Activated CD4-positive, alpha-beta T cell treated with anti-CD3 and anti-CD28 coated beads, Interleukin-2, amount 10 ng/mL, durations not matched to agents 24 days and 14 days (primary cell): ENCODE measurements at regions not wholly inside any gene's neighbourhood (a gene's known extent, or its start where the extent isn't known, plus 50 kb on each side); places are given as distances from the start of the nearest gene placed in this dataset.

Experiments
- DNase-seq: peaks from one replicate; pipeline ENCODE4 v3.0.0; 2022
- H3K27ac Mint-ChIP-seq: one replicate; pipeline ENCODE4 v1.8.0; 2022; ENCODE audit warnings: mild to moderate bottlenecking, mixed read lengths
- H3K27me3 Mint-ChIP-seq: one replicate; pipeline ENCODE4 v1.8.0; 2022; ENCODE audit warnings: mixed read lengths
- H3K36me3 Mint-ChIP-seq: one replicate; pipeline ENCODE4 v1.8.0; 2022; ENCODE audit warnings: low read depth, mild to moderate bottlenecking, mixed read lengths
- H3K4me1 Mint-ChIP-seq: one replicate; pipeline ENCODE4 v1.8.0; 2021; ENCODE audit warnings: mixed read lengths
- H3K4me3 Mint-ChIP-seq: one replicate; pipeline ENCODE4 v1.8.0; 2022; ENCODE audit warnings: mild to moderate bottlenecking, moderate library complexity, mixed read lengths
- H3K9me3 Mint-ChIP-seq: one replicate; pipeline ENCODE4 v1.8.0; 2021; ENCODE audit warnings: mixed read lengths
- intact Hi-C: fragments of 100-400 bp; cut with micrococcal nuclease; formaldehyde crosslinking; loops from one replicate; pipeline ENCODE4 v1.15.1; 2023

DNA sequence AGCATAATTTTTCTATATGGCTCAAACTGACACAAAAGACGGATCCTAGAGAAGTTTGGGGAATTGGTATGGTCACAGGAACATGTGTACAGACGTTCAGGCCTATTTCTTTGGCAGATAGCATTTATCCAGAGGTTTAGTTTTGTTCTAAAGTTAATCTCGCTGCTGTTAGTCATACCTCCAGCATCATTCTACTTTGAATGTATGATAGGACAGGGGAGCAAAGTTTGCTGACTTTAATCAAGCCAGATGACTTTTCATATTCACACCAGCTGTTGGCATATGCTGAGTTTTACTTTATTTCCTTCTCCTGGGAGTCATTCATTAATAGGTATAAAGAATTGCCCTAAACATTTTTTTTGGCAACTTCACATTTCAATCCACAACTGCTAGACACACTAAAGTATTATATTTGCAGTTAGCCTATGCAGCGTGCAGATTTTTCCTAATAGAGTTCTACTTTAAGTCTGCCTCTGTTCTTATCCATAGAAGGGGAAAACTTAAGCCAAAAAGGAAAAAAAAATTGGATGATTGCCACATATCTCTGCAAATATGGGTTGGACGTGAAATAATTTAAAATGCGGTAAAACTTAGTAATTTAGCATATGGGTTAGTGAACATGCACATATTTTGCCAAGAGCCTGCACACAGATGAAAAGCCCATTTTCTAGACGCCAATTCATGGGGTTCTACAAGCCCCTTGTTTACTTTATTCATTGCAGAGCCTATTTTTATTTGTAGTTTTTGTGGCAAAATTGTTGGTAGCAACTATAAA, 213.1 kb downstream of the C7orf25 start:
- H3K4me3 Mint-ChIP-seq: no peak overlapping the region
- DNase-seq: no peak
- H3K27ac Mint-ChIP-seq: no peak overlapping the region
- no peaks in the 10 kb centered on the region for H3K9me3 Mint-ChIP-seq
- H3K27me3 Mint-ChIP-seq: no peaks in the 10 kb centered on the region
- H3K36me3 Mint-ChIP-seq: no peaks in the 10 kb centered on the region
- intact Hi-C loops: no loop called here
- no peaks in the 10 kb centered on the region for H3K4me1 Mint-ChIP-seq

DNA sequence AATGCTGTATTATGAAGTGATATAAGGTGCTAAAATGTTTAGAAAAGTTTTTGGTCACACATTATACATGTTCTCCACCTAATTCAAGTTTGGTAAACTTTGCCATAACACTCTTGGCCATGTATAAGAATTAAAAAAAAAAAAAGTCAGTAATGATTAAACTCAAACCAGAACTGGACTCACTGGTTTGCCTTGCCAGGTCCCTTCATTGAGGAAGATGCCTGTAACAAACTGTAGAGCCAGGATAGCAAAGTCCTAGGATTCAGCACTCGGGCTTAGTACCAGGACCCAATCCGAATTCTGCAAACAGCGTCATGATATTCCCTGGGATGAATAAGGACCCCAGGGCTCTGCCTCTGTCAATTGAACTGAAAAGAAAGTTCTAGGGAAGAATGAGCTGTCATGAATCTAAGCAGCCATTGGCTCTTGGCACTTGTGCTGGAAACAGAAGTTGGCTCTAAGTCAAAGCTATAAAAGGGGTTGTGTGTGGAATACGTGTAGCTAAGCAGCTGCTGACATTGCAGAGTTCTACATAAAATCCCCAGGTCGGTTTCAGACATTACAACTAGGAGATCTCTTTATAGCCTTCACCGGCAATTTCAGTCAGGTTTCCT, 216.9 kb downstream of the C7orf25 start:
- DNase-seq: no peak
- Mint-ChIP-seq H3K4me1 (no peaks in the 10 kb centered on the region), H3K9me3 (no peaks in the 10 kb centered on the region), H3K36me3 (no peaks in the 10 kb centered on the region), H3K4me3 (no peak overlapping the region), H3K27ac (no peak overlapping the region), H3K27me3 (no peaks in the 10 kb centered on the region)
- intact Hi-C loops: no loop called here

- no peaks in the 10 kb centered on the region for H3K9me3 Mint-ChIP-seq
- no peaks in the 10 kb centered on the region for H3K4me1 Mint-ChIP-seq
- no peaks in the 10 kb centered on the region for H3K27me3 Mint-ChIP-seq
- no peak overlapping the region for H3K4me3 Mint-ChIP-seq
- DNase-seq: no peak
- intact Hi-C loops: no loop called here
- no peak overlapping the region for H3K27ac Mint-ChIP-seq
- no peaks in the 10 kb centered on the region for H3K36me3 Mint-ChIP-seq
These were observed 218.1 kb downstream of the C7orf25 start for GRCh38 chr7:42693722-42694121.

GRCh38 chr7:42692621-42693020, 219.2 kb downstream of the C7orf25 start:
- no peak overlapping the region for H3K4me3 Mint-ChIP-seq
- no peaks in the 10 kb centered on the region for H3K27me3 Mint-ChIP-seq

DNA sequence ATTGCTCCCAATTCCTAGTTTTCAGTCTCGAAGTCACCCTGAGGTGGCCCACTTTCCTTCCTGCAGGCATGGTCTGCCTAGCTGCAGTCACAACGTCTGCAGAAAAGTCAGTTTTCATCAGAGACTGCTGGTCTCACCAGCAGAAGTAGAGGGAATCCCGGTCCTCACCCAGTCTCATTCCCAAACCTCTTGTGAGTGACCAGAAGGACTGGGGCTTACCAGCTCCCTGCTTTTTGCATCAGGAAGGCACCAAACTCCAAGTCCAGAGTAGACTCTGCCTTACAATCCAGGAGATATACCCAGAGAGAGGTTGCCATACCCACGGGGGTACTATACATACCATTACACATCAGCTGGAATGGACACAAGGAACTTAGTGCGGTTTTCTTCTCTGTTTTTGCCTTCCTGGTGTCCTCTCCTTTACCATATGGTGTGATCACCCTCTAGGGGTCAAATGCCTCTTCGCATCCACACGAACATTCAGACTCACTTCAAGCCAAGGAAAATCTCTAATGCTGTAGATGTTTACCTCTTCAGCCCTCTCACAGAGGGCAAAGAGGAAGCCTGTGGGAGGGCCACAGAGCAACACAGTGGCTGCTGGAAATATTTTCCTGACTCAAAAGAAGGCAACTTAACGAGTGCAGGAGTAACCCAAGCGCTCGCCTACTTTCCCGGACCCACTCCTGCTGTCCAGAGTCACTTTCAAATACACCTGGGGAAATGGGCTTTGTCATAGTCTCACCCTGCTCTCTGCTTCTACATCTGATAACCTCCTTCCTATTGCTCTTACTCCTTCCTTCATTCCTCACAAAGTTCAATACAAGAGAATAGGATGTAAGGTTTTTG, 220.9 kb downstream of the C7orf25 start:
- Mint-ChIP-seq H3K36me3 (no peaks in the 10 kb centered on the region), H3K4me1 (no peaks in the 10 kb centered on the region), H3K27me3 (no peaks in the 10 kb centered on the region), H3K27ac (no peak overlapping the region), H3K9me3 (no peaks in the 10 kb centered on the region), H3K4me3 (no peak overlapping the region)
- DNase-seq: no peak
- intact Hi-C loops: no loop called here

More at GRCh38 chr7:42692621-42693020, 219.2 kb downstream of the C7orf25 start:
- no peak for DNase-seq
- no peaks in the 10 kb centered on the region for H3K9me3 Mint-ChIP-seq
- no peaks in the 10 kb centered on the region for H3K4me1 Mint-ChIP-seq
- no peaks in the 10 kb centered on the region for H3K36me3 Mint-ChIP-seq
- intact Hi-C loops: no loop called here
- no peak overlapping the region for H3K27ac Mint-ChIP-seq

DNA sequence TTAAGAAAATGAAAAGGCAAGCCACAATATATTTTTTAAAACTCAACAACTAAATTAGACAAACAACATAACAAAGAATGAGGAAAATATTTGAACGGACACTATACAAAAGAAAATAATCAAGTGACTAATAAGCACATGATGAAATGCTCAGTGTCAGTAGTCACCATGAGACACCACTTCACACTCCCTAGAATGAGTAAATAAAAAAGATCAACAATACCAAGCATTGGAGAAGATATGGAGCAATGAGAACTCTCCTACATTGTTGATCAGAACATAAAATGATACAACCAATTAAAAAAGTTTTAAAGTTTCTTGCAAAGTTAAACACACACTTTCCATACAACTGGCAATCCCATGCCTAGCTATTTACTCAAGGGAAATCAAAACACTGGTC, 222.2 kb downstream of the C7orf25 start:
- no peak for DNase-seq
- Mint-ChIP-seq H3K27me3 (no peaks in the 10 kb centered on the region), H3K4me3 (no peak overlapping the region), H3K4me1 (no peaks in the 10 kb centered on the region), H3K9me3 (no peaks in the 10 kb centered on the region), H3K27ac (no peak overlapping the region), H3K36me3 (no peaks in the 10 kb centered on the region)
- intact Hi-C loops: no loop called here

GRCh38 chr7:42688056-42688371, 223.9 kb downstream of the C7orf25 start:
- intact Hi-C loops: no loop called here
- H3K9me3 Mint-ChIP-seq: no peaks in the 10 kb centered on the region
- H3K36me3 Mint-ChIP-seq: no peaks in the 10 kb centered on the region
- no peak overlapping the region for H3K4me3 Mint-ChIP-seq
- no peak for DNase-seq
- H3K27ac Mint-ChIP-seq: no peak overlapping the region
- H3K4me1 Mint-ChIP-seq: no peaks in the 10 kb centered on the region
- H3K27me3 Mint-ChIP-seq: no peaks in the 10 kb centered on the region

DNA sequence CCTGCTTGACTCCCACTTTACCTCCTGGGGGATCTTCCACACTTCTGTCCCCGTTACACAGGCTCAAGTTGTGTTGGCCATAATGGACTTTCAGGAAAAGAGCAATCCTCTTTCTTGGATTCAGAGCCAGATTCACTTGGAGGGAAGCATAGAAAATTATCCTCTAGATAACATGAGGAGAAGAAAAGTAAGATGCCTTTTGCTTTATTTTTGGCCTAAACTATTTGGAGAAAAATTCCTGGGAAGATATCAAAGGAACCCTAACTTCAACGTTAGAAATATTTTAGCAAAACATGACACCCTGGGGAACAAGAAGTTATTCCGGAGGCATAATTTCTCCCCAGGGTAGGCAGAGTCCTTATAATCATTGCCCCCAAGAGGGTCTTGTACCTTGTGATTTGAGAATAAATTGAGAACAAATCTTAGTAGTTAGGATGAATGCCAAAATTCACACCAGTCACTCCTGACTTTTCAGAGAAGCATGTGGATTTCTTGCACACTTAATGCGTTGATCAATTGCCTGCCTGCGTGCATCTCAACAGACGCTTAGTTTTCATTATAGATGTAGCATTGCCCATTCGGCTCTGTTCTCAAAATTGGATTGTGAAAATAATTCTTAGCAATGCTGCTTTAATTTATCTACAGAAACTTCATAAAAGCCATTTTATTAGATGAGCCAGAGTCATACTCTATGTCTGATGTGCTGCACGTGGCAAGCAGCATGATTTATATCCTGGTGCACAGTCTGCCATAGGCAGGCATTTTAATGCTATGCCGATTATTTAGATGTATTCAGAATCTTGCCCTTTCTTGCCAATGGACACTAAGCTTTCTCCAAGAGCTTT, 224.4 kb downstream of the C7orf25 start:
- Mint-ChIP-seq H3K9me3 (no peaks in the 10 kb centered on the region), H3K4me1 (no peaks in the 10 kb centered on the region), H3K27me3 (no peaks in the 10 kb centered on the region), H3K27ac (no peak overlapping the region), H3K4me3 (no peak overlapping the region), H3K36me3 (no peaks in the 10 kb centered on the region)
- intact Hi-C loops: no loop called here
- no peak for DNase-seq

DNA sequence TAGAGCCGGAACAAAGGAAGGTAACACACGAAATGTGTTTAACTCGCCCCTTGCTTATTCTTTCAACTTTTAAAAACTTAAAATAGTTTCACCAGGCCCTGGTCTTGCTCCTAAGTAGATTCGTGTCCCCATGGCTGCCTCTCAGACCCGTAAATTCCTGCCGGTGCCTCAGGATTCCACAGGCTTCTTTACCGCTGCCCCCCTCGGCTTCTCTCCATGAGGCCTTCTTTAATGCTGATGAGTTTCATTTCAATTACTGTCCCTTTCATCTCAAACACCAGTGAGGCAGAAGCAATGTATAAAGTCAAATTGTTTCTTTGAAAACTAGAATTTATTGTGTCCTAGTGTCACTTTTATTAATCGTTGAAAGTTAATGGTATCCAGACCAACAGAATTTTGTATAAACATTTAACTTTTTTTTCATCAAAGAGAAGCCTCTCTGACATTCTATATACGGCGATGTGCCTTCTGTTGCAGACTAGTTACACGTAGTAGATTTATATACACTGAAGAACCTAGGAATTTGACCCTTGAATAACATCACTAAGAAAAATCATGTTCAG, 225.2 kb downstream of the C7orf25 start:
- H3K9me3 Mint-ChIP-seq: no peaks in the 10 kb centered on the region
- no peak for DNase-seq
- no peaks in the 10 kb centered on the region for H3K36me3 Mint-ChIP-seq
- intact Hi-C loops: no loop called here
- no peaks in the 10 kb centered on the region for H3K27me3 Mint-ChIP-seq
- no peak overlapping the region for H3K4me3 Mint-ChIP-seq
- no peak overlapping the region for H3K27ac Mint-ChIP-seq
- no peaks in the 10 kb centered on the region for H3K4me1 Mint-ChIP-seq

DNA sequence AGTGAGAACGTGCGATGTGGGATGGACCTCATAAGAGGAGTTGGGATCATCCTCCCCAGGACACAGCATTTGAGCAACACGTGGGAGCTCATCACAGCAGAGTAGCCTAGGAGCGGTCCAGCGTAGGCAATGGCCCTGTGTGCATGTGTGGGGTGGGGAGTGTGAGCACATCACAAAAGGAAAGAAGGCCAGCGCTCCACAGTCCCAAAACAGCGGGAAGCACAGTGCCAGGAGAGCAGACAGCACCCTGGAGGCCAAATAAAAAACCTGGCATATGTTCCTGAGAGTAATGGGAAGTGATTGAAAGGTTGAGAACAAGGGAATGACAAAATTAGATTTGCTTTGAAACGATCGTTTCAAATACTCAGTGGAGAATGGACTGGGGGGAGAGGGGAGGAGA, 226.0 kb downstream of the C7orf25 start:
- H3K4me1 Mint-ChIP-seq: no peaks in the 10 kb centered on the region
- no peak for DNase-seq
- no peaks in the 10 kb centered on the region for H3K9me3 Mint-ChIP-seq
- H3K27me3 Mint-ChIP-seq: no peaks in the 10 kb centered on the region
- intact Hi-C loops: no loop called here
- H3K36me3 Mint-ChIP-seq: no peaks in the 10 kb centered on the region
- H3K27ac Mint-ChIP-seq: no peak overlapping the region
- H3K4me3 Mint-ChIP-seq: no peak overlapping the region

GRCh38 chr7:42677751-42678699, 233.8 kb downstream of the C7orf25 start:
- no peaks in the 10 kb centered on the region for H3K4me1 Mint-ChIP-seq
- H3K27ac Mint-ChIP-seq: no peak overlapping the region
- no peaks in the 10 kb centered on the region for H3K9me3 Mint-ChIP-seq
- no peak for DNase-seq
- no peaks in the 10 kb centered on the region for H3K27me3 Mint-ChIP-seq
- no peaks in the 10 kb centered on the region for H3K36me3 Mint-ChIP-seq
- intact Hi-C loops: no loop called here
- H3K4me3 Mint-ChIP-seq: no peak overlapping the region

- no peak for DNase-seq
- H3K4me1 Mint-ChIP-seq: no peaks in the 10 kb centered on the region
- H3K27ac Mint-ChIP-seq: no peak overlapping the region
- H3K36me3 Mint-ChIP-seq: no peaks in the 10 kb centered on the region
- no peaks in the 10 kb centered on the region for H3K9me3 Mint-ChIP-seq
- no peak overlapping the region for H3K4me3 Mint-ChIP-seq
- no peaks in the 10 kb centered on the region for H3K27me3 Mint-ChIP-seq
- intact Hi-C loops: no loop called here
These were observed 237.3 kb downstream of the C7orf25 start for GRCh38 chr7:42674541-42674940.

DNA sequence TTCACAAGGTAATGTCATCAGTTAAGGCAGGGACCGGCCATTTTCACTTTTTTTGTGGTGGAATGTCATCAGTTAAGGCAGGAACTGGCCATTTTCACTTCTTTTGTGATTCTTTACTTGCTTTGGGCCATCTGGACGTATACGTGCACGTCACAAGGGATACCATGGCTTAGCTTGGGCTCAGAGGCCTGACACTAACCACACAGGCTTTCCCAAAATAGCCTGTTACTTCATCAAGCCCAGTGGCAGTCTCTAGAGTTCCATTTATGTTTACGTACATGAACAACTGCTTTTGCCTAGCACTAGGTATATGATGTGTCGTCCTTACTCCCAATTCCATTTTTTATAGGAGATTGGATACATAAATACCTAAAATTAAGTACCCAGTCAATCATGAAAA, 237.9 kb downstream of the C7orf25 start:
- no peaks in the 10 kb centered on the region for H3K4me1 Mint-ChIP-seq
- H3K27me3 Mint-ChIP-seq: no peaks in the 10 kb centered on the region
- intact Hi-C loops: no loop called here
- DNase-seq: no peak
- H3K36me3 Mint-ChIP-seq: no peaks in the 10 kb centered on the region
- no peaks in the 10 kb centered on the region for H3K9me3 Mint-ChIP-seq
- no peak overlapping the region for H3K27ac Mint-ChIP-seq
- no peak overlapping the region for H3K4me3 Mint-ChIP-seq
